HepG2 (cell line): ENCODE measurements at regions not wholly inside any gene's neighbourhood (a gene's known extent, or its start where the extent isn't known, plus 50 kb on each side); places are given as distances from the start of the nearest gene placed in this dataset.

ENCODE experiments used
- ATAC-seq: fragments of 200-7000 bp; cut with Tn5 transposase; 3 replicates; pipeline ENCODE4 v1.9.1; 2020; ENCODE audit warnings: mild to moderate bottlenecking, moderate library complexity
- BruUV-seq: library from RNA; stranded (reverse); fragments of 400-500 nt; replicated peaks from 2 replicates; lab custom pipeline; 2021; lab: Mats Ljungman, UMichigan
- CTCF ChIA-PET: fragments of 300-600 bp; formaldehyde crosslinking; extraction: SDS; loops from one replicate; lab custom pipeline; 2021; ENCODE audit warnings: low total read pairs, inconsistent platforms, low intra/inter-chr PET ratio; lab: Yijun Ruan, JAX
- POLR2A ChIA-PET: fragments of 350-600 bp; sonication (Branson Sonifier 250); formaldehyde crosslinking; loops from one replicate; lab custom pipeline; 2020; ENCODE audit warnings: antibody characterized with exemption, inconsistent platforms; lab: Yijun Ruan, JAX
- DNase-seq: peaks from one replicate; pipeline ENCODE4 v3.0.0-alpha.2; 2015; ENCODE audit warnings: low spot score
- FAIRE-seq: peaks from 3 replicates; lab custom pipeline; 2011; peaks lifted over from hg19 to GRCh38; lab: Jason Lieb, UNC
- H2AFZ ChIP-seq: one replicate; pipeline ENCODE4 v1.6.1; 2011; ENCODE audit warnings: low read length, inconsistent platforms
- H3K27ac ChIP-seq: fragments of 300-600 bp; 3 replicates; pipeline ENCODE4 v1.8.0; 2011; ENCODE audit warnings: mixed run types, mild to moderate bottlenecking, mixed read lengths, low read length, inconsistent platforms; ENCODE audit not compliant: insufficient read depth; ENCODE audit errors: extremely low read length
- H3K27me3 ChIP-seq, 2 experiments: fragments of 200-600 bp in 1 of 2; 2 replicates in 1 of 2; 3 replicates in 1 of 2; pipeline versions ENCODE4 v1.6.0 to v1.8.0; 2011; ENCODE audit warnings: low read length in 2 of 2, mild to moderate bottlenecking in 2 of 2, moderate library complexity in 2 of 2, inconsistent platforms in 1 of 2; ENCODE audit not compliant: insufficient read depth in 2 of 2, control insufficient read depth in 1 of 2
- H3K36me3 ChIP-seq, 2 experiments: fragments of 200-600 bp in 1 of 2; replicated peaks in 1 of 2; 2 replicates in 1 of 2; 3 replicates in 1 of 2; pipeline versions ENCODE4 v1.5.1 to v1.8.0; 2011; ENCODE audit warnings: low read length in 2 of 2, inconsistent platforms in 1 of 2; ENCODE audit not compliant: insufficient read depth in 2 of 2, control insufficient read depth in 1 of 2
- H3K4me1 ChIP-seq: 2 replicates; pipeline ENCODE4 v1.5.1; 2012; ENCODE audit warnings: low read length, inconsistent platforms; ENCODE audit not compliant: insufficient read depth
- H3K4me2 ChIP-seq: 2 replicates; pipeline ENCODE4 v1.6.0; 2011; ENCODE audit warnings: low read depth, low read length, inconsistent platforms
- H3K4me3 ChIP-seq, 3 experiments: fragments of 200-600 bp in 1 of 3; sonication (generic), shearing (Covaris generic) in 1 of 3; replicated peaks in 1 of 3; 2 replicates each; pipeline ENCODE4 v1.5.1; 2011 to 2016; ENCODE audit warnings: low read length in 3 of 3, inconsistent platforms in 2 of 3, low read depth in 2 of 3, mild to moderate bottlenecking in 2 of 3, control low read depth in 1 of 3, mixed read lengths in 1 of 3; ENCODE audit not compliant: insufficient read depth in 1 of 3
- H3K79me2 ChIP-seq: one replicate; pipeline ENCODE4 v1.6.1; 2011; ENCODE audit warnings: low read length, inconsistent platforms; ENCODE audit not compliant: insufficient read depth
- H3K9ac ChIP-seq: 2 replicates; pipeline ENCODE4 v1.6.0; 2011; ENCODE audit warnings: mild to moderate bottlenecking, low read depth, low read length, inconsistent platforms; ENCODE audit not compliant: insufficient read depth
- H3K9me3 ChIP-seq: 2 replicates; pipeline ENCODE4 v1.5.1; 2012; ENCODE audit warnings: mild to moderate bottlenecking, low read length
- H4K20me1 ChIP-seq: 2 replicates; pipeline ENCODE4 v1.6.0; 2011; ENCODE audit warnings: inconsistent platforms, mild to moderate bottlenecking, low read length, moderate library complexity; ENCODE audit not compliant: insufficient read depth
- CREBL2 ChIP-seq: sonication (generic); formaldehyde crosslinking; IDR thresholded peaks from 2 replicates; pipeline ENCODE4 v1.8.1; 2023; ENCODE audit warnings: missing genetic modification reagents, mild to moderate bottlenecking, borderline replicate concordance
- CREM ChIP-seq, 2 experiments: sonication (generic) in 1 of 2; formaldehyde crosslinking in 1 of 2; IDR thresholded peaks; 2 replicates each; pipeline versions ENCODE4 v1.4.0 to v1.6.1; 2016 to 2020; ENCODE audit warnings: antibody characterized with exemption in 1 of 2, mild to moderate bottlenecking in 1 of 2, missing genetic modification reagents in 1 of 2
- EED ChIP-seq: sonication (generic); formaldehyde crosslinking; IDR thresholded peaks from 2 replicates; pipeline ENCODE4 v1.5.0; 2020; ENCODE audit warnings: mild to moderate bottlenecking, missing genetic modification reagents
- GATA4 ChIP-seq: sonication (generic); IDR thresholded peaks from 2 replicates; pipeline ENCODE4 v1.6.1; 2016; ENCODE audit warnings: antibody characterized with exemption, low read depth, borderline replicate concordance
- HHEX ChIP-seq: IDR thresholded peaks from 2 replicates; pipeline ENCODE4 v1.6.1; 2016; ENCODE audit warnings: control low read depth
- NFYB ChIP-seq: sonication (generic); formaldehyde crosslinking; IDR thresholded peaks from 2 replicates; pipeline ENCODE4 v1.4.0; 2020; ENCODE audit warnings: missing genetic modification reagents
- PPARG ChIP-seq: conservative IDR thresholded peaks from 2 replicates; pipeline ENCODE4 v1.6.1; 2016; ENCODE audit warnings: missing biosample characterization, missing genetic modification reagents
- RFX1 ChIP-seq: fragments of 450-650 bp; IDR thresholded peaks from 2 replicates; pipeline ENCODE4 v1.6.1; 2017
- U2AF1 ChIP-seq: fragments of 200-400 bp; formaldehyde crosslinking; optimal IDR thresholded peaks from 2 replicates; pipeline ENCODE3; 2017; ENCODE audit warnings: mild to moderate bottlenecking, low read depth, low read length
- ZBTB3 ChIP-seq: sonication (generic); formaldehyde crosslinking; IDR thresholded peaks from 2 replicates; pipeline ENCODE4 v1.4.0; 2020; ENCODE audit warnings: low read depth, mild to moderate bottlenecking, moderate library complexity, missing genetic modification reagents, borderline replicate concordance
- ZMAT3 ChIP-seq: sonication (generic); formaldehyde crosslinking; conservative IDR thresholded peaks from 2 replicates; pipeline ENCODE4 v1.7.0; 2021; ENCODE audit warnings: missing genetic modification reagents
- ZNF256 ChIP-seq: sonication (generic); formaldehyde crosslinking; conservative IDR thresholded peaks from 2 replicates; pipeline ENCODE4 v1.4.0; 2020; ENCODE audit warnings: missing genetic modification reagents
- ZNF276 ChIP-seq: sonication (generic); formaldehyde crosslinking; IDR thresholded peaks from 2 replicates; pipeline ENCODE4 v1.4.0; 2020; ENCODE audit warnings: mild to moderate bottlenecking, low read depth, missing genetic modification reagents
- ZNF280B ChIP-seq: sonication (generic); formaldehyde crosslinking; IDR thresholded peaks from 2 replicates; pipeline ENCODE4 v1.5.0; 2020; ENCODE audit warnings: missing genetic modification reagents, mild to moderate bottlenecking, borderline replicate concordance
- ZNF296 ChIP-seq: sonication (generic); formaldehyde crosslinking; conservative IDR thresholded peaks from 2 replicates; pipeline ENCODE4 v1.5.0; 2020; ENCODE audit warnings: mild to moderate bottlenecking, missing genetic modification reagents
- ZNF468 ChIP-seq: sonication (generic); formaldehyde crosslinking; IDR thresholded peaks from 2 replicates; pipeline ENCODE4 v1.8.0; 2022; ENCODE audit warnings: mild to moderate bottlenecking, moderate library complexity, missing genetic modification reagents
- ZNF740 ChIP-seq: sonication (generic); formaldehyde crosslinking; IDR thresholded peaks from 2 replicates; pipeline ENCODE4 v1.4.0; 2020; ENCODE audit warnings: missing genetic modification reagents
- in situ Hi-C: cut with HindIII; loops from 2 replicates; pipeline ENCODE4 v1.10.0; 2017; ENCODE audit warnings: low pct_unique_long_range_greater_than_20kb; ENCODE audit not compliant: extremely low pct_ligation_motif_present
- intact Hi-C: fragments of 100-400 bp; cut with micrococcal nuclease; formaldehyde crosslinking; loops from one replicate; pipeline ENCODE4 v1.10.0; 2022; ENCODE audit not compliant: unreplicated experiment
- TF ChIP-seq, protein P1 (sequence below): sonication (generic); formaldehyde crosslinking; IDR thresholded peaks from 2 replicates; pipeline ENCODE4; 2020; ENCODE audit warnings: missing genetic modification reagents, mild to moderate bottlenecking, borderline replicate concordance

- CTCF ChIA-PET: no interaction called here
- POLR2A ChIA-PET: no interaction called here
- no peaks in the 10 kb centered on the region for H3K36me3 ChIP-seq
These were observed 407.8 kb downstream of the NXPH1 start for GRCh38 chr7:8841171-8841570.

More at GRCh38 chr7:8841171-8841570, 407.8 kb downstream of the NXPH1 start:
- DNase-seq (no peak), FAIRE-seq (no peak), ATAC-seq (no peak)
- no peak overlapping the region for H3K27ac ChIP-seq
- no peak overlapping the region for H3K4me3 ChIP-seq
- in situ Hi-C loops (no loop called here), intact Hi-C loops (no loop called here)
- TF ChIP-seq ZNF468 (CRISPR knock-in tag): no peak
- TF ChIP-seq EED (CRISPR knock-in tag): no peak
- no peak for TF ChIP-seq U2AF1
- TF ChIP-seq CREM (IDR thresholded peaks at IDR 0.05): no peak
- no peak for TF ChIP-seq CREM (CRISPR knock-in tag; IDR thresholded peaks at IDR 0.05)
- no peak for TF ChIP-seq NFYB
- no peak for TF ChIP-seq RFX1
- no peak for TF ChIP-seq ZNF740 (CRISPR knock-in tag)
- TF ChIP-seq CREBL2 (CRISPR knock-in tag): no peak
- TF ChIP-seq ZNF296 (CRISPR knock-in tag): no peak
- TF ChIP-seq PPARG: no peak
- TF ChIP-seq ZNF280B (CRISPR knock-in tag): no peak
- TF ChIP-seq ZNF256 (CRISPR knock-in tag): no peak
- TF ChIP-seq ZNF276 (CRISPR knock-in tag): no peak
- TF ChIP-seq, protein P1, sequence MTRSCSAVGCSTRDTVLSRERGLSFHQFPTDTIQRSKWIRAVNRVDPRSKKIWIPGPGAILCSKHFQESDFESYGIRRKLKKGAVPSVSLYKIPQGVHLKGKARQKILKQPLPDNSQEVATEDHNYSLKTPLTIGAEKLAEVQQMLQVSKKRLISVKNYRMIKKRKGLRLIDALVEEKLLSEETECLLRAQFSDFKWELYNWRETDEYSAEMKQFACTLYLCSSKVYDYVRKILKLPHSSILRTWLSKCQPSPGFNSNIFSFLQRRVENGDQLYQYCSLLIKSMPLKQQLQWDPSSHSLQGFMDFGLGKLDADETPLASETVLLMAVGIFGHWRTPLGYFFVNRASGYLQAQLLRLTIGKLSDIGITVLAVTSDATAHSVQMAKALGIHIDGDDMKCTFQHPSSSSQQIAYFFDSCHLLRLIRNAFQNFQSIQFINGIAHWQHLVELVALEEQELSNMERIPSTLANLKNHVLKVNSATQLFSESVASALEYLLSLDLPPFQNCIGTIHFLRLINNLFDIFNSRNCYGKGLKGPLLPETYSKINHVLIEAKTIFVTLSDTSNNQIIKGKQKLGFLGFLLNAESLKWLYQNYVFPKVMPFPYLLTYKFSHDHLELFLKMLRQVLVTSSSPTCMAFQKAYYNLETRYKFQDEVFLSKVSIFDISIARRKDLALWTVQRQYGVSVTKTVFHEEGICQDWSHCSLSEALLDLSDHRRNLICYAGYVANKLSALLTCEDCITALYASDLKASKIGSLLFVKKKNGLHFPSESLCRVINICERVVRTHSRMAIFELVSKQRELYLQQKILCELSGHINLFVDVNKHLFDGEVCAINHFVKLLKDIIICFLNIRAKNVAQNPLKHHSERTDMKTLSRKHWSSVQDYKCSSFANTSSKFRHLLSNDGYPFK (CRISPR knock-in tag): no peak
- no peak for TF ChIP-seq HHEX (CRISPR knock-in tag)
- TF ChIP-seq GATA4: no peak
- TF ChIP-seq ZMAT3 (CRISPR knock-in tag): no peak
- no peak for TF ChIP-seq ZBTB3
- no peak overlapping the region for H3K4me2 ChIP-seq
- peaks cover 91% of the 10 kb centered on the region for H3K9me3 ChIP-seq
- no peaks in the 10 kb centered on the region for H3K79me2 ChIP-seq
- no peaks in the 10 kb centered on the region for H3K4me1 ChIP-seq
- H4K20me1 ChIP-seq: no peaks in the 10 kb centered on the region
- H2AFZ ChIP-seq: no peak overlapping the region
- no TSS peak for BruUV-seq
- H3K27me3 ChIP-seq: no peaks in the 10 kb centered on the region
- H3K9ac ChIP-seq: no peak overlapping the region
